Thymus (tissue), 11 donors: ENCODE measurements at regions not wholly inside any gene's neighbourhood (a gene's known extent, or its start where the extent isn't known, plus 50 kb on each side); places are given as distances from the start of the nearest gene placed in this dataset.

ENCODE experiments used
- DNase-seq, 9 donors: peaks; one replicate each; pipeline ENCODE4 v3.0.0-alpha.2; 2013; ENCODE audit warnings: low spot score in 9 of 9, low read depth in 6 of 9, missing footprints in 1 of 9
- H3K27ac ChIP-seq, 2 donors: one replicate each; pipeline ENCODE4 v1.5.1; 2013; ENCODE audit warnings: control low read depth in 1 of 2, low read depth in 1 of 2, low read length in 1 of 2, mild to moderate bottlenecking in 1 of 2, moderate library complexity in 1 of 2
- H3K27me3 ChIP-seq, 2 donors: one replicate each; pipeline ENCODE4 v1.5.1; 2013; ENCODE audit warnings: low read length in 1 of 2; ENCODE audit not compliant: control insufficient read depth in 2 of 2, insufficient read depth in 1 of 2
- H3K36me3 ChIP-seq, 2 donors: one replicate each; pipeline ENCODE4 v1.5.1; 2013; ENCODE audit warnings: low read length in 1 of 2, mild to moderate bottlenecking in 1 of 2, moderate library complexity in 1 of 2; ENCODE audit not compliant: control insufficient read depth in 2 of 2, insufficient read depth in 2 of 2
- H3K4me1 ChIP-seq, 2 donors: one replicate each; pipeline ENCODE4 v1.5.1; 2013; ENCODE audit warnings: low read length in 2 of 2; ENCODE audit not compliant: control insufficient read depth in 2 of 2, insufficient read depth in 2 of 2
- H3K4me3 ChIP-seq, 2 donors: one replicate each; pipeline ENCODE4 v1.5.1; 2013; ENCODE audit warnings: low read length in 2 of 2, control low read depth in 1 of 2, mild to moderate bottlenecking in 1 of 2
- H3K9me3 ChIP-seq, 2 donors: one replicate each; pipeline ENCODE4 v1.5.1; 2013; ENCODE audit warnings: low read length in 1 of 2, mild to moderate bottlenecking in 1 of 2; ENCODE audit not compliant: control insufficient read depth in 2 of 2, insufficient read depth in 1 of 2
- WGBS: extraction: QIAGEN DNeasy Blood & Tissue Kit; methylation state at CpG from one replicate; pipeline ENCODE4 v1.1.7; 2013; 5-methylcytosine and 5-hydroxymethylcytosine counted together
- donor health status: healthy.

DNA sequence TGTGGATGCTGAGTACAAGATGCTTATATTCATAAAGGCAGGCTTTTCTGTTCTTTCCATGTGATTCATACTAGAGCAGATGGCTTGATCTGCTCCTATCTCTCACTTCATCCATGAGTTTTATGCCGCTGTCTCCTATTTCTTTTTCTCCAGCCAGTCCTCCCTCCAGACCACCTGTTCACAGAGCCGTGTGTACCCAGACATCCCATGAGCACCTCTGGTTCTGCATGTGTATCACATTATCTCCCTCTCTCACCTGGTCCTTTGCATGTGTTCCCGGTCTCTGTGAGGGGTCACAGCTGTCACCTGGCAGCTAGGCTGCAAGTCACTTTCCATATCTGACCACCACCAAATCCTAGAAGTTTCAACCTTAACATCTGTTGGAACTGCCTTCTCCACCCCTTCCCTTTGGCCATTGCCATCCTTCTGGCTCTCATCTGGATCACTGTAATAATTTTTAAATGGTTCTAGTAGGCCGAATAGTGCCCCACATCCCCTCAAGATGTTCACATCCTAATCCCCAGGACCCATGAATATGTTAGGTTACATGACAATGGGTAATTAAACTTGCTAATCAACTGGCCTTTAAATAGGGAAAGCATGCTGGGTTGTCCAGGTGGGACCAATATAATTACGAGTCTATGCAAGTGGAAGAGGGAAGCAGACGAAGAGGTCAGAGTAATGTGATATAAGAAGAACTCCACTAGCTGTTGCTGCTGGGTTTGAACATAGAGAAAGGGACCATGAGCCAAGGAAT, 168.1 kb downstream of the SNAPC1 start:
- no peaks in the 10 kb centered on the region for H3K4me1 ChIP-seq
- H3K27me3 ChIP-seq: no peaks in the 10 kb centered on the region
- 91% methylated on average over 6 of the region's 6 CpGs for whole genome bisulfite sequencing

DNA sequence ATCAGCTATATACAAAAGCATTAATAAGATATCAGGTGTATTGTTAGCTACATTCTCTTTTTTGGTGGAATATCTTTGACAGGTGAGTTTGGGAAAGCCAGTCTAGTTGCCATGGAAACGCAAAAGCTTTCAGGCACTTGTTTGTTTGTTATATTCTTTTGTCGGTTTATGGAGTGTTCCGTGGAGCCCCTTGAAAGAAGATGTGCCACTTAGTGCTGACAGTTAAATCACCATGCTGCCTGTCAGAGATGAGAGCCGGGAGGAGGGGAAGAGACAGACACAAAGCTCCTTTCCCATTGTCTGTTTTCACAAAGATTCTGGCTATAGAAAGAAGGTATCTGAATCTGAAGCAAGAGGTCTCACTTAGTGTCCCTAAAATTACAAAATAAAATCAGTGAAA, 170.8 kb downstream of the SNAPC1 start:
- 89% methylated on average over 4 of the region's 4 CpGs for WGBS
- DNase-seq: no peak
- no peaks in the 10 kb centered on the region for H3K27me3 ChIP-seq
- H3K36me3 ChIP-seq: no peaks in the 10 kb centered on the region
- no peaks in the 10 kb centered on the region for H3K4me1 ChIP-seq
- no peak overlapping the region for H3K27ac ChIP-seq
- no peaks in the 10 kb centered on the region for H3K9me3 ChIP-seq
- no peak overlapping the region for H3K4me3 ChIP-seq

More for the DNA sequence above, 168.1 kb downstream of the SNAPC1 start:
- H3K4me3 ChIP-seq: no peak overlapping the region
- DNase-seq: no peak
- H3K36me3 ChIP-seq: no peaks in the 10 kb centered on the region
- no peaks in the 10 kb centered on the region for H3K9me3 ChIP-seq
- no peak overlapping the region for H3K27ac ChIP-seq

DNA sequence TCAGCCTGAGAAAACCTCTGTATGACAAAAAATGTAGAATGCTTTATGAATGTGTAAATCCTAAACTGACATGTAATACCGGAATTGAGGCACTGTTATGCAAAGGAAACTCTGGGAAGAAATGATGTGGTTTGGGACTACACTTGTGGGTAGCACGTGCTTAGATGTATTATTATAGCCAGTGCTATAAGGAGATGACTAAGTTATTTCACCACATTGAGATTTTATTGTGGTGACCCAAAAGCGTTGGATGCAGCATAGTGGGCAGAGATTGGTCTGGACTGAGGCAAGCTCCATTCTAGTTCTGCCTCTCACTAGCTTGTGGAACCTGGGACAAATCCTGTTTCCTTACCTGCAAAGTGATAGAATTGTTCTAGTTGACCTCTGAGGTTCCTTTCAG, 172.2 kb downstream of the SNAPC1 start:
- Histone ChIP-seq H3K27ac (no peak overlapping the region), H3K4me1 (no peaks in the 10 kb centered on the region), H3K4me3 (no peak overlapping the region), H3K36me3 (no peaks in the 10 kb centered on the region), H3K27me3 (no peaks in the 10 kb centered on the region), H3K9me3 (no peaks in the 10 kb centered on the region)
- DNase-seq: no peak
- 60% methylated on average over 3 of the region's 3 CpGs for WGBS

DNA sequence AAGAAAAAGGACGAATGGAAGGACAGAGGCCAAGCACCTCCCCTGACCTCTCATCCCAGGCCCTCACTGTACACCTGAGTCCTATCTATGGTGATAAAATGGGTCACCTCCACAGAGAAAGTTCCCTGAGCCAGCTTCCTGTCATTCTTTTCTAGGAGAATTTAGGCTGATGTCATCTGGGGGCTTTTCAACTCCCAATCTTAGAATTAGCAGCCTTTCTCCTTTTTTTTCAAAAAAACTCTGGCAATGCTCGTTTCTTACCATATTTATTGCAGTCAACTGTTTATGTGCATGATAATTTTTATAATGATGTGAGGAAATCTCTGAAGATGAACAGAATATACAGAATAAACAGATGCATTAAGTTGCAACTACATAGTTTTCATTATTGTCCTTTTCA, 177.6 kb downstream of the SNAPC1 start:
- Histone ChIP-seq H3K4me3 (no peak overlapping the region), H3K9me3 (no peaks in the 10 kb centered on the region), H3K27ac (no peak overlapping the region), H3K27me3 (no peaks in the 10 kb centered on the region), H3K36me3 (no peaks in the 10 kb centered on the region), H3K4me1 (no peaks in the 10 kb centered on the region)
- 72% methylated on average over 2 of the region's 2 CpGs for WGBS
- no peak for DNase-seq

DNA sequence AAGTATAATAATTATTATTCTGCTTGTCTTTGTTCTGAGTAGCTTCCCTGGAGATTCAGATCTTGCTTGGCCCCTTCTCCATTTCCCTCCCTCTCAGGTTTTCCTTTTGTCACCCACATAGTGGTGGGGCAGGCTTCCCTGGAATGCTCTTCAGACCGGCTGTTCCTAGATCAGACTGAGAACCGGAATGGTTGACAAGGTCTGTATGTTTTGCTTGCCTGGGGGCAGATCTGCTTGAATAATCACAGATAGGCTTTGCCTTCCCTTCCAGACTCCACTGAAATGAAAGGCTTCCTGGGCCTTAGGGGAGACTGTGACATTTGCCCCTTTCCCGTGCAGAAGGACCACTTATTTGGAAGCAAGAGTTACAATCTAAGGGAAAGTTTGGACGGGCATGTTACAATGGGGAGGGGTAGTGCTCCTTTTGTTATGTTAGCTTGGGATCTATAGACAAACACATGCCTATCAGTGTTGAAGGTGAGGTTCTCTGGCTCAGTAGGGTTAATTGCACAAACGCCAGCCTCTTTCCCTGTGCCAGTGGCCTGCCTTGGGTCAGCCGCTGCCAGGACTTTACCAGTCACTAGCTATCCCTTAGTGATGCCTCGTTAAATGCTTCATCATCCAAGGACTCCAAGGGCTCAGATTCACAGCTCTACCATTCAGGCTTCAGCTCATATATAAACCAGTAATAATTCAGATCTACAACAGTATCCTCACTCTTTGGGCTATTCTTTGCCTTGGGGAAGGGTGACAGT, 178.6 kb downstream of the SNAPC1 start:
- WGBS: 73% methylated on average over 7 of the region's 7 CpGs
- H3K27ac ChIP-seq: no peak overlapping the region
- no peaks in the 10 kb centered on the region for H3K9me3 ChIP-seq
- H3K27me3 ChIP-seq: no peaks in the 10 kb centered on the region
- no peak overlapping the region for H3K4me3 ChIP-seq
- no peaks in the 10 kb centered on the region for H3K4me1 ChIP-seq
- DNase-seq: no peak
- no peaks in the 10 kb centered on the region for H3K36me3 ChIP-seq

DNA sequence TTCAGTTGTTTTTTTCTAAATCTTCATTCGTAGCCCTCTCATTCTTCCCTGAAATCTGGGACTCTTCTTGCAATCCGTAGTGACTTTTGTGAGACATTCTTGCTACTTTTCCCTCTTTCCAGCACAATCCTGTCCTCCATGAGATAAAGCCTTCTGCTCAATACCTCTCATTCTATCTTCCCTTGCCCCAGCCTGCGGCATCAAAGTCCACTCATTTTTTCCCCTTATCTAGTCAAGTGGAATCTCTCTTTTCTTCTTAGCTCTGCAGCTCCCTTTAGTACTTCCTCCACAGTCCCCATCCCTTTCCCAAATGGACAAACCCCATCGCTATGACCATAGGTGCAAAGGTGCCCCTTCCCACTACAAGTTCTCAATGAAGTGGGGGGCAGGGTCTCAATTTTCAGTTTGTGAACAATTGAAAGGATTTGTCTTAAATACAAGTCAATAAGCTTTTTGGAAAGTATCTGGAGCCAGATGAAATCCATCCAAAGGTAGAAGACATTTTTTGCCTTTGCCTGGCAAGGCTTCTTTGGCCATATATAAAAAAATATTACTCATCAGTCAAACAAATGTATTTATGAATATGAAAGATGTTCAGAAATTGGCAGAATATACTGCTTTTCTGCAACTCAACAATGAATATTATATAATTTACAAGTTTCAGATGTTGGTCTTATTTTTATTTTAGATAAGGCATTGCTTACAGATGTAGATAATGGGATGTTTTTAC, 179.4 kb downstream of the SNAPC1 start:
- Histone ChIP-seq H3K4me3 (no peak overlapping the region), H3K27ac (no peak overlapping the region), H3K27me3 (no peaks in the 10 kb centered on the region), H3K9me3 (no peaks in the 10 kb centered on the region), H3K4me1 (no peaks in the 10 kb centered on the region), H3K36me3 (no peaks in the 10 kb centered on the region)
- no peak for DNase-seq
- 96% methylated on average over 4 of the region's 4 CpGs for WGBS

DNA sequence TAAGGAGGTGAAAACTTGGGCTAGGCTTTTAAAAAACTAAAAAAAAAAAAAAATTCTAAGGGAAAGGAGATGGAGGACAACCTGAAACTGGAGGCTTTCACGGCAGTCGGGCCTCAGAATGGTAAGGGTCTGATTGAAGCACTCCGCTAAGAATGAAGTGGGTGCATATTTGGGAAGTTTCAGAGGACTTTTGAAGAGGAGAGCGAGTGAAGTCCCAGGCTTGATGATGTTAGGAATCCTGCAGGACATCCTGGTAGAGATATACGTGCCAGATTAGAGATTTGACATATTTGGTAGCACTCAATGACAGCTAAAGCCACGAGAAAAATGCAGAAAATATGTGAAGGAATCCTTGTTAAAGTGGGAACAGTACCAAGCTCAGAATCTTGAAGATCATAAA, 186.2 kb downstream of the SNAPC1 start:
- no peaks in the 10 kb centered on the region for H3K4me1 ChIP-seq
- no peak overlapping the region for H3K4me3 ChIP-seq
- H3K36me3 ChIP-seq: no peaks in the 10 kb centered on the region
- WGBS: 86% methylated on average over 6 of the region's 6 CpGs
- H3K27me3 ChIP-seq: no peaks in the 10 kb centered on the region
- no peaks in the 10 kb centered on the region for H3K9me3 ChIP-seq
- H3K27ac ChIP-seq: no peak overlapping the region
- DNase-seq: no peak

DNA sequence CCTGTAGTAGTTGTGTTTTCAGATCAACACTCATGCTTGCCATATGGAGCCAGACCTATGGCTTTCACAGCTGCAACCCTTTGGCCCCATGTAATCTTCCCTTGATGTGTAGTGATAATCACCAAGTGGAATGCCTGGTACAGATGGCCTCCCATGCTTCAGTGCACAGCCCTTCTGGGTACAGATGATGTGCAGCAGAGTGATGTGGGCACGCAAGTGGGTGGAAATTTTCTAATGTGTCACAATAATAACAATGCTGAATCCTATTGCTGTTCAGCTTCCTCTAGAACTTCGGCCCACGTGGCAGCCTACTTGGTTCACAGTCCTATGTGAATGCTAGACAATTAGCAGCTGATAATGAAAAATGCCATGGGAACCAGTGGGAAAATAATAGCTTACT, 188.1 kb downstream of the SNAPC1 start:
- Histone ChIP-seq H3K4me1 (no peaks in the 10 kb centered on the region), H3K4me3 (no peak overlapping the region), H3K9me3 (no peaks in the 10 kb centered on the region), H3K36me3 (no peaks in the 10 kb centered on the region), H3K27ac (no peak overlapping the region), H3K27me3 (no peaks in the 10 kb centered on the region)
- no peak for DNase-seq
- WGBS: 83% methylated on average over 3 of the region's 3 CpGs

DNA sequence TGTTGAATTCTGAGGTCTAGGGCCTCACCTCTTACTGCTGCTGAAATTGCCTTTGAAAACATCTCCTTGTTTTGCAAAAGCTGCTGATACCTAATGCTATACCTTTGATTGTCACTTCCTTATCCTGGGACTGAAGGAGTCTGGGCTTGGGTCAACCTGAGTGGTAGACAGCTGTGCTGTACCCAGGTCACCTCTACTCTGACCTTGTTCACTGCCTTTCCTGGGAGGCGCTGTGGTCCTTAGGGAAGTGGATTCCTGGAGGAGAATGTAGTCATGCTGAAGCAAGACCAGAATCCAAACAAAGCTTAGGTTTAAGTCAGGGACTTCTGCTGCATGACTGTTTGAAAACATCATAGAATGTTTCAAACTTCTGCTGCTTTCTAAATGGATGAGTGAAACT, 191.4 kb downstream of the SNAPC1 start:
- Histone ChIP-seq H3K9me3 (no peaks in the 10 kb centered on the region), H3K4me1 (no peaks in the 10 kb centered on the region), H3K27me3 (no peaks in the 10 kb centered on the region), H3K36me3 (no peaks in the 10 kb centered on the region), H3K4me3 (no peak overlapping the region), H3K27ac (no peak overlapping the region)
- WGBS: 90% methylated on average over 1 of the region's 1 CpG
- DNase-seq: no peak
